ENCODE measurements at regions not wholly inside any gene's neighbourhood (a gene's known extent, or its start where the extent isn't known, plus 50 kb on each side); places are given as distances from the start of the nearest gene placed in this dataset.

GRCh38 chr3:137409584-137409983, 354.5 kb upstream of the SOX14 start:
- no peak for TF ChIP-seq CTCF (IDR thresholded peaks at IDR 0.05)
- H3K4me3 Mint-ChIP-seq = no peak overlapping the region
- no peak for DNase-seq
- CTCF ChIA-PET = no interaction called here
- no peak for ATAC-seq
- no peaks in the 10 kb centered on the region for H3K9me3 Mint-ChIP-seq
- no peaks in the 10 kb centered on the region for H3K27me3 Mint-ChIP-seq
- intact Hi-C loops (cut with micrococcal nuclease) = no loop called here
- no peak overlapping the region for H3K27ac Mint-ChIP-seq
- no peaks in the 10 kb centered on the region for H3K4me1 Mint-ChIP-seq (ENCODE audit: low read depth)
- POLR2A ChIA-PET = interaction anchor here (0.5 kb wide), 1 partner anchor 337 kb away, joined by 3 read pairs; no protein-coding TSS in a partner anchor
- H3K36me3 Mint-ChIP-seq (ENCODE audit: low read depth) = no peaks in the 10 kb centered on the region

- intact Hi-C loops (cut with micrococcal nuclease) = no loop called here
- CTCF ChIA-PET = no interaction called here
- no peak overlapping the region for H3K4me3 Mint-ChIP-seq
- ATAC-seq = no peak
- POLR2A ChIA-PET = interaction anchor here (0.5 kb wide), 1 partner anchor 337 kb away, joined by 3 read pairs; no protein-coding TSS in a partner anchor
- no peak for DNase-seq
- H3K27me3 Mint-ChIP-seq = no peaks in the 10 kb centered on the region
- no peaks in the 10 kb centered on the region for H3K9me3 Mint-ChIP-seq
- H3K4me1 Mint-ChIP-seq (ENCODE audit: low read depth) = no peaks in the 10 kb centered on the region
- no peak overlapping the region for H3K27ac Mint-ChIP-seq
- no peak for TF ChIP-seq CTCF (IDR thresholded peaks at IDR 0.05)
- no peaks in the 10 kb centered on the region for H3K36me3 Mint-ChIP-seq (ENCODE audit: low read depth)
These were observed 354.1 kb upstream of the SOX14 start for GRCh38 chr3:137410028-137410427.

GRCh38 chr3:137420198-137420995, 343.7 kb upstream of the SOX14 start:
- no peak for DNase-seq
- ChIA-PET CTCF (no interaction called here), POLR2A (no interaction called here)
- H3K27ac Mint-ChIP-seq = no peak overlapping the region
- H3K27me3 Mint-ChIP-seq = no peaks in the 10 kb centered on the region
- H3K9me3 Mint-ChIP-seq = peaks cover 12% of the 10 kb centered on the region
- TF ChIP-seq CTCF (IDR thresholded peaks at IDR 0.05) = no peak
- no peak overlapping the region for H3K4me3 Mint-ChIP-seq
- no peak for ATAC-seq
- intact Hi-C loops (cut with micrococcal nuclease) = loop anchor here (5.0 kb wide), 1 partner anchor 243 kb away; no protein-coding TSS in a partner anchor
- no peaks in the 10 kb centered on the region for H3K4me1 Mint-ChIP-seq (ENCODE audit: low read depth)
- no peaks in the 10 kb centered on the region for H3K36me3 Mint-ChIP-seq (ENCODE audit: low read depth)

GRCh38 chr3:137438561-137438960, 325.6 kb upstream of the SOX14 start:
- no peaks in the 10 kb centered on the region for H3K4me1 Mint-ChIP-seq (ENCODE audit: low read depth)
- H3K27ac Mint-ChIP-seq = no peak overlapping the region
- no peaks in the 10 kb centered on the region for H3K9me3 Mint-ChIP-seq
- no peak for TF ChIP-seq CTCF (IDR thresholded peaks at IDR 0.05)
- H3K4me3 Mint-ChIP-seq = no peak overlapping the region
- no peak for ATAC-seq
- DNase-seq = no peak
- intact Hi-C loops (cut with micrococcal nuclease) = no loop called here
- H3K36me3 Mint-ChIP-seq (ENCODE audit: low read depth) = no peaks in the 10 kb centered on the region
- H3K27me3 Mint-ChIP-seq = no peaks in the 10 kb centered on the region
- CTCF ChIA-PET = no interaction called here
- POLR2A ChIA-PET = no interaction called here

GRCh38 chr3:137460944-137461343, 303.2 kb upstream of the SOX14 start:
- no peaks in the 10 kb centered on the region for H3K4me1 Mint-ChIP-seq (ENCODE audit: low read depth)
- H3K27me3 Mint-ChIP-seq = no peaks in the 10 kb centered on the region
- no peak for DNase-seq
- intact Hi-C loops (cut with micrococcal nuclease) = no loop called here
- H3K27ac Mint-ChIP-seq = no peak overlapping the region
- no peak for ATAC-seq
- H3K9me3 Mint-ChIP-seq = no peaks in the 10 kb centered on the region
- no peaks in the 10 kb centered on the region for H3K36me3 Mint-ChIP-seq (ENCODE audit: low read depth)
- ChIA-PET POLR2A (no interaction called here), CTCF (no interaction called here)
- no peak for TF ChIP-seq CTCF (IDR thresholded peaks at IDR 0.05)
- H3K4me3 Mint-ChIP-seq = no peak overlapping the region
